ENCODE measurements at regions not wholly inside any gene's neighbourhood (a gene's known extent, or its start where the extent isn't known, plus 50 kb on each side); places are given as distances from the start of the nearest gene placed in this dataset.

DNA sequence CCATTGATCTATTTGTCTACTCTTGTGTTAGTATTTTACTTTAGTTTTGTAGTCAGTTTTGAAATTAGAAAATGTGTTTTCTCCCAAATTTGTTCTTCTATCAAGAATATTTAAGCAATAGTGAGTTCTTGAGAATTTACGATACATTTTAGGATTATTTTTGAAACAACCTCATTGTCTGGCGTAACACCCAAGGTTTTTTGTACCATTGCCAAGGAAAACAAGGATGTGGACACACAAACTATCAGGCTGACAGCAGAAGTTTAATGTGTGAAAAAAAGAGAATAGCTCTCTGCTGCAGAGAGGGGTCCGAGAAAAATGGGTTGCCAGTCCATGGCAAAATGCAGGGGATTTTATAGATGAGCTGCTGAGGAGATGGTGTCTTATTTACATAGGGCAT is 865.1 kb upstream of the CNTN5 start:
- TF ChIP-seq, protein P1, sequence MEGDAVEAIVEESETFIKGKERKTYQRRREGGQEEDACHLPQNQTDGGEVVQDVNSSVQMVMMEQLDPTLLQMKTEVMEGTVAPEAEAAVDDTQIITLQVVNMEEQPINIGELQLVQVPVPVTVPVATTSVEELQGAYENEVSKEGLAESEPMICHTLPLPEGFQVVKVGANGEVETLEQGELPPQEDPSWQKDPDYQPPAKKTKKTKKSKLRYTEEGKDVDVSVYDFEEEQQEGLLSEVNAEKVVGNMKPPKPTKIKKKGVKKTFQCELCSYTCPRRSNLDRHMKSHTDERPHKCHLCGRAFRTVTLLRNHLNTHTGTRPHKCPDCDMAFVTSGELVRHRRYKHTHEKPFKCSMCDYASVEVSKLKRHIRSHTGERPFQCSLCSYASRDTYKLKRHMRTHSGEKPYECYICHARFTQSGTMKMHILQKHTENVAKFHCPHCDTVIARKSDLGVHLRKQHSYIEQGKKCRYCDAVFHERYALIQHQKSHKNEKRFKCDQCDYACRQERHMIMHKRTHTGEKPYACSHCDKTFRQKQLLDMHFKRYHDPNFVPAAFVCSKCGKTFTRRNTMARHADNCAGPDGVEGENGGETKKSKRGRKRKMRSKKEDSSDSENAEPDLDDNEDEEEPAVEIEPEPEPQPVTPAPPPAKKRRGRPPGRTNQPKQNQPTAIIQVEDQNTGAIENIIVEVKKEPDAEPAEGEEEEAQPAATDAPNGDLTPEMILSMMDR (IDR thresholded peaks at IDR 0.05; ENCODE audit: insufficient read depth, low read length, missing control alignments), result no peak
- no peak overlapping the region for H3K4me3 ChIP-seq (ENCODE audit: low read depth, low read length)
- ChIA-PET POLR2A (no interaction called here), CTCF (no interaction called here)
- DNase-seq (ENCODE audit: low read depth, low spot score), result no peak

DNA sequence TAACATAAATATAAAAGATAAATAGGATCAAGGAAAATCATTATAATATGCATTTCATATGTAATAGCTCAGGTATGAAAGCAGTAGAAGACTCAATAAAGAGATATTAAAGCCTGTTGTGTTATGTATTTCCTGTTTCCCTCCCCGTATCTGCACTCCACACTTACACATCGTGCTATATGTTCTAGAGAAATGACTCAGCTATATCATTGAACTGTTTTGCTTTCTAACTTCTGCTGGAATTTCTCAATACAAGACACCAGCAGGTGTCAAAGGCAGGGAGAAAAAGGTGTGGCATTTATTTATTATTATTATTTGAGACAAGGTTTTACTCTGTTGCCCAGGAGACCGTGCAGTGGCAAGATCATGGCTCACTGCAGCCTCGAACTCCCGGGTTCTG is 842.8 kb upstream of the CNTN5 start:
- CTCF ChIA-PET, result no interaction called here
- POLR2A ChIA-PET, result no interaction called here
- TF ChIP-seq, protein P1 (IDR thresholded peaks at IDR 0.05; ENCODE audit: insufficient read depth, low read length, missing control alignments), result no peak
- no peak overlapping the region for H3K4me3 ChIP-seq (ENCODE audit: low read depth, low read length)
- no peak for DNase-seq (ENCODE audit: low read depth, low spot score)

DNA sequence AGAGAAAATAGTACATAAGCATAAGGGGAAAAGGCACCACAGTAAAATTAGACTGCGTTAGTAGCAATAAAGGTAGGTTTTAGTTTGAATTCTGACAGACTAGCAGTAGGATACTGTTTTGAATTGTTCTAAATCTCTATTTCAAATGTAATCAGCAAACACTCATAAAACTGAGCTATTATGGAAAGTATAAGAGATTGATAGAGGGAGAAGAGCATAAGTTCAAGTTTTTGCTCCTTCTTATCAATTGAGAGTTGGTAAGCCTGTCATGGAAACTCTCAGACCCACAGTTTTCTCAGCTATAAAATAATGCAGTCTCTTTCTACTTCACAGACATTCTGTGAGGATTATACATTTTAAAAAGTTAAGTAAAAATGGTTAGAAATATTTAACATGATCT is 840.2 kb upstream of the CNTN5 start:
- TF ChIP-seq, protein P1 (IDR thresholded peaks at IDR 0.05; ENCODE audit: insufficient read depth, low read length, missing control alignments), result no peak
- H3K4me3 ChIP-seq (ENCODE audit: low read depth, low read length), result no peak overlapping the region
- ChIA-PET POLR2A (no interaction called here), CTCF (no interaction called here)
- DNase-seq (ENCODE audit: low read depth, low spot score), result no peak

DNA sequence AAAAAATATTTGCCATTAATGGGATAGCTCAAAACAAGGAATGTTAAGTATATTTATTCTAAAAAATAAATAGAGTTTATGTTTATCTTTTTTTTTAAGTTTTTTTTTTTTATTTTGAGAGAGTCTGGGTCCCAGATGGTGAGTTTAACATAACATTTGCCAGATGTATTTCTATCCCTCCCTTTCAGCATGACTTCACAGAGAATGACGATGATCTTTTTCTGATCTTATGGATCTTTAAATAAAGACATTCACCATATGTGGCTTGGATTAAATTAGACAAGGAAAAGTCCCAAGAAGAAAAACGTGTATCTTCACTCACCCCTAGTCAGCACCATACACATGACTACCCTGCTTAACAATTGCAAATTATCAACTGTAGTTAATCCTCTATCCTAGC is 839.8 kb upstream of the CNTN5 start:
- POLR2A ChIA-PET, result no interaction called here
- DNase-seq (ENCODE audit: low read depth, low spot score), result no peak
- CTCF ChIA-PET, result no interaction called here
- TF ChIP-seq, protein P1 (IDR thresholded peaks at IDR 0.05; ENCODE audit: insufficient read depth, low read length, missing control alignments), result no peak
- no peak overlapping the region for H3K4me3 ChIP-seq (ENCODE audit: low read depth, low read length)

DNA sequence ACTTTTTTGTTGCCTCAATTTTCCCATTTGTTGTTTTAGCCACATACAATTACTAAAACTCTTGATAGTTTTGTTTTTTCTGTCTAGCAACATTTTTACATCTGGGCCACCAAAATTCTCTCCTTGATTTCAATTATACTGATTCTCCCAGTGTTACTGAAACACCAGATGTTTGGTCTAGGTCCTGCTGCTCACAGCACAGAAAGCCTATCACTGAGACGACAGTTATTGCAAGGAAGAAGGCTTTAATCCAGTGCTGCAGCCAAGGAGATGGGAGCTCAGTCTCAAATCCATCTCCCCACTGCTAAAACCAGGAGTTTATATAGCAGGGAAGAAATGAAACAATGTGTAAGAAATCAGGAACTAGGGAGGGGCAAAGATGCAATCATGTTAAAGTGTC is 837.7 kb upstream of the CNTN5 start:
- CTCF ChIA-PET, result no interaction called here
- H3K4me3 ChIP-seq (ENCODE audit: low read depth, low read length), result no peak overlapping the region
- POLR2A ChIA-PET, result no interaction called here
- DNase-seq (ENCODE audit: low read depth, low spot score), result no peak
- TF ChIP-seq, protein P1 (IDR thresholded peaks at IDR 0.05; ENCODE audit: insufficient read depth, low read length, missing control alignments), result no peak

DNA sequence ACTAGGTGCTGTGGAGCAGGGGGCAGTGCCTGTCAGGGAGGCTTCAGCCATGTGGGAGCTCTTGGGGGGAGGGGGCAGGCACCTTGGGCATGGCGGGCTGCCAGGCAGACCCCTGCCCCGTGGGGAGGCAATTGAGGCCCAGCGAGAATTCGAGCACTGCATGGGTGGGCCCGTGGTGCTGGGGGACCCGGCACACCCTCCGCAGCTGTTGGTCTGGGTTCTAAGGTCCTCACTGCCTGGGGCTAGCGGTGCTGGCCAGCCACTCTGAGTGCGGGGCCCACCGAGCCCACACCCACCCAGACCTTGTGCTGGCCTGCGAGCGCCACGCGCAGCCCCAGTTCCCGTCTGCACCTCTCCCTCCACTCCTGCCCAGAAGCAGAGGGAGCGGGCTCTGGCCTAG is 835.5 kb upstream of the CNTN5 start:
- no peak overlapping the region for H3K4me3 ChIP-seq (ENCODE audit: low read depth, low read length)
- CTCF ChIA-PET, result no interaction called here
- POLR2A ChIA-PET, result no interaction called here
- TF ChIP-seq, protein P1 (IDR thresholded peaks at IDR 0.05; ENCODE audit: insufficient read depth, low read length, missing control alignments), result no peak
- DNase-seq (ENCODE audit: low read depth, low spot score), result no peak
